Breast epithelium (tissue), 3 donors: ENCODE measurements at regions not wholly inside any gene's neighbourhood (a gene's known extent, or its start where the extent isn't known, plus 50 kb on each side); places are given as distances from the start of the nearest gene placed in this dataset.

ENCODE experiments used
- POLR2A ChIP-seq: fragments of 450-650 bp; IDR thresholded peaks from one replicate; pipeline ENCODE4 v1.6.1; 2016; ENCODE audit warnings: antibody characterized with exemption, mild to moderate bottlenecking, moderate library complexity
- POLR2AphosphoS5 ChIP-seq, 3 donors: sonication (generic); formaldehyde crosslinking; IDR thresholded peaks; one replicate each; pipeline ENCODE4 v1.6.1; 2017; ENCODE audit warnings: antibody characterized with exemption in 3 of 3
- TF ChIP-seq, protein P1 (sequence below), 3 donors: fragments of 450-650 bp; IDR thresholded peaks; one replicate each; pipeline ENCODE4 v1.5.1; 2016 to 2017; ENCODE audit warnings: antibody characterized with exemption in 3 of 3, mild to moderate bottlenecking in 3 of 3, moderate library complexity in 3 of 3

DNA sequence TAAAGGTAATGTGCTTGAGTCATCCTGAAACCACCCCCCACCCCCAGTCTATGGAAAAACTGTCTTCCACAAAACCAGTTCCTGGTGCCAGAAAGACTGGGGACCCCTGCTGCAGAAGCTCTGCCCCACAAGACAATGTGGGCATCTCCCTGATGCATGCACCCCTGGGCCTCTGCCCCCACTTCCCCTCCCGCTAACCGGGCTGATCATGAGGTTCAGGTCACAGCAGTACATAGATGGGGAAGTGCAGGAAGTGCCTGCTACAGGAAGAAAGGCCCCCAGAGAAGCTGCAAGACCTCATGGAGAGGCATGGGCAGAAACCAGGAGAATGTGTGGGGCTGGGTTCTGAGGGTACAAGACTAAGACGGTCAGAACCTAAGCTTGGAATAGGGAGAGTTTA, 243.4 kb upstream of the ID2 start:
- TF ChIP-seq, protein P1, sequence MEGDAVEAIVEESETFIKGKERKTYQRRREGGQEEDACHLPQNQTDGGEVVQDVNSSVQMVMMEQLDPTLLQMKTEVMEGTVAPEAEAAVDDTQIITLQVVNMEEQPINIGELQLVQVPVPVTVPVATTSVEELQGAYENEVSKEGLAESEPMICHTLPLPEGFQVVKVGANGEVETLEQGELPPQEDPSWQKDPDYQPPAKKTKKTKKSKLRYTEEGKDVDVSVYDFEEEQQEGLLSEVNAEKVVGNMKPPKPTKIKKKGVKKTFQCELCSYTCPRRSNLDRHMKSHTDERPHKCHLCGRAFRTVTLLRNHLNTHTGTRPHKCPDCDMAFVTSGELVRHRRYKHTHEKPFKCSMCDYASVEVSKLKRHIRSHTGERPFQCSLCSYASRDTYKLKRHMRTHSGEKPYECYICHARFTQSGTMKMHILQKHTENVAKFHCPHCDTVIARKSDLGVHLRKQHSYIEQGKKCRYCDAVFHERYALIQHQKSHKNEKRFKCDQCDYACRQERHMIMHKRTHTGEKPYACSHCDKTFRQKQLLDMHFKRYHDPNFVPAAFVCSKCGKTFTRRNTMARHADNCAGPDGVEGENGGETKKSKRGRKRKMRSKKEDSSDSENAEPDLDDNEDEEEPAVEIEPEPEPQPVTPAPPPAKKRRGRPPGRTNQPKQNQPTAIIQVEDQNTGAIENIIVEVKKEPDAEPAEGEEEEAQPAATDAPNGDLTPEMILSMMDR (IDR thresholded peaks at IDR 0.05) = no peak
- TF ChIP-seq POLR2A = no peak
- TF ChIP-seq POLR2AphosphoS5 (IDR thresholded peaks at IDR 0.05) = no peak
